Endothelial cell of umbilical vein (primary cell): ENCODE measurements at regions not wholly inside any gene's neighbourhood (a gene's known extent, or its start where the extent isn't known, plus 50 kb on each side); places are given as distances from the start of the nearest gene placed in this dataset.

Source experiments
- BruUV-seq: library from RNA; stranded (reverse); fragments of 400-500 nt; replicated peaks from 2 replicates; lab custom pipeline; 2021; lab: Mats Ljungman, UMichigan
- CTCF ChIA-PET: fragments of 300-600, 350-600 bp; sonication (Branson Sonifier 250); formaldehyde crosslinking; loops from one replicate; lab custom pipeline; 2021; ENCODE audit warnings: antibody characterized with exemption, inconsistent platforms; lab: Charles Lee
- POLR2A ChIA-PET: fragments of 300-600, 350-600 bp; sonication (Branson Sonifier 250); formaldehyde crosslinking; loops from one replicate; lab custom pipeline; 2021; ENCODE audit warnings: antibody characterized with exemption, inconsistent platforms; lab: Charles Lee
- DNase-seq: peaks from one replicate; pipeline ENCODE4 v3.0.0-alpha.2; 2011; ENCODE audit warnings: low read depth, low spot score
- FAIRE-seq: peaks from 2 replicates; lab custom pipeline; 2011; peaks lifted over from hg19 to GRCh38; lab: Jason Lieb, UNC
- H2AFZ ChIP-seq: 2 replicates; pipeline ENCODE4 v1.6.0; 2012; ENCODE audit warnings: low read depth, low read length, control low read depth, inconsistent platforms
- H3K27ac ChIP-seq: 2 replicates; pipeline ENCODE4 v1.5.1; 2011; ENCODE audit warnings: low read depth, mild to moderate bottlenecking, control low read depth, low read length, moderate library complexity; ENCODE audit not compliant: insufficient read depth
- H3K27me3 ChIP-seq, 2 experiments: 2 replicates each; pipeline versions ENCODE4 v1.6.0 to v1.6.1; 2011; ENCODE audit warnings: low read length in 2 of 2, mixed read lengths in 1 of 2; ENCODE audit not compliant: control insufficient read depth in 2 of 2, insufficient read depth in 2 of 2
- H3K36me3 ChIP-seq, 2 experiments: 2 replicates in 1 of 2; 3 replicates in 1 of 2; pipeline ENCODE4 v1.5.1; 2011; ENCODE audit warnings: low read length in 2 of 2, mild to moderate bottlenecking in 1 of 2, moderate library complexity in 1 of 2; ENCODE audit not compliant: control insufficient read depth in 2 of 2, insufficient read depth in 2 of 2; ENCODE audit errors: extremely low read depth in 1 of 2
- H3K4me1 ChIP-seq: 3 replicates; pipeline ENCODE4 v1.5.1; 2011; ENCODE audit warnings: mild to moderate bottlenecking, low read length; ENCODE audit not compliant: control insufficient read depth, insufficient read depth; ENCODE audit errors: extremely low read depth
- H3K4me2 ChIP-seq: 2 replicates; pipeline ENCODE4 v1.6.1; 2011; ENCODE audit warnings: low read length, control low read depth, mixed read lengths; ENCODE audit not compliant: insufficient read depth
- H3K4me3 ChIP-seq, 3 experiments: fragments of 200-600 bp in 1 of 3; sonication (generic), shearing (Covaris generic) in 1 of 3; replicated peaks in 1 of 3; 2 replicates each; pipeline ENCODE4 v1.5.1; 2011 to 2016; ENCODE audit warnings: control low read depth in 3 of 3, low read length in 3 of 3, mild to moderate bottlenecking in 2 of 3, inconsistent platforms in 1 of 3, low read depth in 1 of 3, moderate library complexity in 1 of 3; ENCODE audit not compliant: insufficient read depth in 1 of 3
- H3K79me2 ChIP-seq: 2 replicates; pipeline ENCODE4 v1.6.0; 2012; ENCODE audit warnings: low read length, inconsistent platforms; ENCODE audit not compliant: control insufficient read depth, insufficient read depth
- H3K9ac ChIP-seq: replicated peaks from 2 replicates; pipeline ENCODE3; 2011; ENCODE audit warnings: low read length, control low read depth; ENCODE audit not compliant: insufficient read depth; ENCODE audit errors: extremely low read depth
- H3K9me1 ChIP-seq: replicated peaks from 3 replicates; pipeline ENCODE4 v1.6.0; 2011; ENCODE audit warnings: mild to moderate bottlenecking, low read length; ENCODE audit not compliant: control insufficient read depth, insufficient read depth; ENCODE audit errors: extremely low read depth
- H3K9me3 ChIP-seq: replicated peaks from 2 replicates; pipeline ENCODE4 v1.5.1; 2012; ENCODE audit warnings: low read length, inconsistent platforms; ENCODE audit not compliant: control insufficient read depth, insufficient read depth
- H4K20me1 ChIP-seq: replicated peaks from 2 replicates; pipeline ENCODE3; 2011; ENCODE audit warnings: mild to moderate bottlenecking, low read length; ENCODE audit not compliant: control insufficient read depth, insufficient read depth; ENCODE audit errors: extremely low read depth
- CTCF ChIP-seq, 2 donors: IDR thresholded peaks; 1 replicate in 1 of 2; 2 replicates in 1 of 2; pipeline ENCODE4 v1.5.1; 2011; ENCODE audit warnings: low read length in 2 of 2, mild to moderate bottlenecking in 2 of 2, moderate library complexity in 2 of 2, control low read depth in 1 of 2, inconsistent platforms in 1 of 2, low read depth in 1 of 2; ENCODE audit not compliant: insufficient read depth in 1 of 2; ENCODE audit errors: extremely low read depth in 1 of 2
- EZH2 ChIP-seq: IDR thresholded peaks from 2 replicates; pipeline ENCODE4 v1.6.1; 2012; ENCODE audit warnings: borderline replicate concordance, low read depth, mild to moderate bottlenecking, moderate library complexity, low read length, inconsistent platforms; ENCODE audit not compliant: severe bottlenecking
- FOS ChIP-seq: IDR thresholded peaks from 2 replicates; pipeline ENCODE4 v1.6.1; 2011; ENCODE audit warnings: mild to moderate bottlenecking, low read length, moderate library complexity, borderline replicate concordance; ENCODE audit not compliant: insufficient read depth
- GATA2 ChIP-seq: IDR thresholded peaks from 2 replicates; pipeline ENCODE4 v1.7.0; 2011; ENCODE audit warnings: low read depth, mild to moderate bottlenecking, moderate library complexity, mixed read lengths, low read length; ENCODE audit not compliant: insufficient read length, insufficient read depth
- JUN ChIP-seq: IDR thresholded peaks from 2 replicates; pipeline ENCODE4 v1.6.1; 2011; ENCODE audit warnings: borderline replicate concordance, low read depth; ENCODE audit not compliant: insufficient read length, insufficient read depth
- MAX ChIP-seq: IDR thresholded peaks from 2 replicates; pipeline ENCODE4 v1.6.1; 2011; ENCODE audit not compliant: insufficient read depth, insufficient read length
- MYC ChIP-seq: IDR thresholded peaks from one replicate; pipeline ENCODE4 v1.6.1; 2011; ENCODE audit warnings: mild to moderate bottlenecking, low read depth, low read length
- POLR2A ChIP-seq: IDR thresholded peaks from 2 replicates; pipeline ENCODE4 v1.6.1; 2012; ENCODE audit warnings: low read depth, mild to moderate bottlenecking, control low read depth, low read length
- POLR2AphosphoS5 ChIP-seq: IDR thresholded peaks from 2 replicates; pipeline ENCODE4 v1.6.1; 2012; ENCODE audit warnings: low read depth, mild to moderate bottlenecking, control low read depth, low read length, moderate library complexity; ENCODE audit not compliant: insufficient read depth
- dilution Hi-C: fragments of 300-500 bp; cut with MboI; formaldehyde crosslinking; loops from one replicate; pipeline ENCODE4 v1.15.0; 2019; ENCODE audit warnings: low sequenced_read_pairs; ENCODE audit not compliant: extremely low pct_ligation_motif_present
- intact Hi-C: fragments of 100-400 bp; cut with micrococcal nuclease; formaldehyde crosslinking; loops from one replicate; pipeline ENCODE4 v1.10.0; 2022

GRCh38 chr21:15211491-15212133, 146.8 kb upstream of the NRIP1 start:
- CTCF ChIA-PET, result no interaction called here
- H3K9ac ChIP-seq, result no peak overlapping the region
- dilution Hi-C loops (no loop called here), intact Hi-C loops (no loop called here)
- no peak overlapping the region for H3K4me2 ChIP-seq
- BruUV-seq, result no TSS peak
- no peaks in the 10 kb centered on the region for H3K9me1 ChIP-seq
- no peaks in the 10 kb centered on the region for H3K9me3 ChIP-seq
- no peaks in the 10 kb centered on the region for H3K27me3 ChIP-seq
- no peak overlapping the region for H3K4me3 ChIP-seq
- no peaks in the 10 kb centered on the region for H3K36me3 ChIP-seq
- FAIRE-seq (no peak), DNase-seq (no peak)
- POLR2A ChIA-PET, result no interaction called here
- no peak overlapping the region for H3K27ac ChIP-seq
- H4K20me1 ChIP-seq, result no peaks in the 10 kb centered on the region
- TF ChIP-seq EZH2 (no peak), GATA2 (no peak), POLR2A (no peak), JUN (no peak), MAX (no peak), CTCF (IDR thresholded peaks at IDR 0.05; ENCODE audit: extremely low read depth in 1 of 2, insufficient read depth in 1 of 2, low read depth in 1 of 2, low read length in 2 of 2) (no peak), FOS (no peak), POLR2AphosphoS5 (no peak), MYC (no peak)
- H2AFZ ChIP-seq, result no peak overlapping the region
- no peaks in the 10 kb centered on the region for H3K79me2 ChIP-seq
- no peaks in the 10 kb centered on the region for H3K4me1 ChIP-seq
